IPS-NIHi11 (cell line): ENCODE measurements at regions not wholly inside any gene's neighbourhood (a gene's known extent, or its start where the extent isn't known, plus 50 kb on each side); places are given as distances from the start of the nearest gene placed in this dataset.

Experiments
- DNase-seq: peaks from one replicate; pipeline ENCODE4 v3.0.0; 2012; ENCODE audit warnings: mixed read lengths, low spot score

GRCh38 chr7:67422601-67423000, 426.0 kb downstream of the TYW1 start:
- DNase-seq = no peak

GRCh38 chr7:67423065-67423464, 426.4 kb downstream of the TYW1 start:
- no peak for DNase-seq

- no peak for DNase-seq
These were observed 430.0 kb downstream of the TYW1 start for GRCh38 chr7:67426654-67427053.

DNA sequence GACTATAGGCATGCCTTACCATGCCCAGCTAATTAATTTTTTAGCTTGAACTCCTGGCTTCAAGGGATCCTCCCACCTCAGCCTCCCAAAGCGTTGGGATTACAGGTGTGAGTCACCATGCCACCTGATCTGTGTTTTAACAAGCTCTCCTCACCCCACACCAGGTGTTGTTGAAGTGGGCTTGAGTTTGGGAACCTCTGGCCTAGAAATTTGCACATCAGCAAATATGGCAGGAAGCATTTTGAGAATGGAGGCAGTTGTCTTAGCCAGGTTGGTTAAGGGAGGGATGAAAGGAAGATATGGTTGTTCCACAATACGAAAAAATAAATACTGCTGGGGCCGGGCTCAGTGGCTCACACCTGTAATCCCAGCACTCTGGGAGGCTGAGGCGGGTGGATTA, 433.1 kb downstream of the TYW1 start:
- DNase-seq = no peak

- no peak for DNase-seq
These were observed 436.1 kb downstream of the TYW1 start for GRCh38 chr7:67432536-67433234.

DNA sequence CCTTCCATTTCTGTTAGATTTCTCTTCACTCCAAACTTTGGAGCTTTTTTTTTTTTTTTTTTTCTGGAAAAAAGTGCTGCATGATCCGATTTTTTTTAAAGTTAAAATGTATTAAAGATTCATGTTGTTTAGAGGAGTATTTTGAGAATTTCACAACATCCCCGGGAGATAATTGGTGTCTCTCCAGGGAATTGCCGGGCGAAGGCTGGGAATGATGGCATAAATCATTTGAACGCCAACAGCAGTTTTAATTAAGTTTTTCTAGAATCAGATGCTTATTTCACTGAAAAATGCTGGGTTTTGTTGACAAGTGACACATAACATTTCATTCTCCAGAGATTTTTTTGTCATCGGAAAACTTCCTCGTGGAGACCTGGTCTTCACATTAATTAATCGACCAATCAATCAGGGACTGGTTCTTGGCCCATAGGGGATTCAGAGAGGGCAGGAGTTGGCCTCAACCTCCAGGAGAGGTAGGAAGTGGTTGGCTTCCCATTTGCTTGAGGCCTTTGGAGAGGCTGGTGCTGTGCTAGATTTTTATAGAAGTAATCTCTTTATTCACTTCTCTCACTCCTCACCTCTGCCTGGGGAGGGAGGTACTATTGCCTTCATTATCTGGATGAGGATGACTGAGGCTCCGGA, 439.4 kb downstream of the TYW1 start:
- no peak for DNase-seq

- no peak for DNase-seq
These were observed 441.7 kb downstream of the TYW1 start for GRCh38 chr7:67438198-67438882.

GRCh38 chr7:67438913-67439505, 442.4 kb downstream of the TYW1 start:
- DNase-seq = no peak

DNA sequence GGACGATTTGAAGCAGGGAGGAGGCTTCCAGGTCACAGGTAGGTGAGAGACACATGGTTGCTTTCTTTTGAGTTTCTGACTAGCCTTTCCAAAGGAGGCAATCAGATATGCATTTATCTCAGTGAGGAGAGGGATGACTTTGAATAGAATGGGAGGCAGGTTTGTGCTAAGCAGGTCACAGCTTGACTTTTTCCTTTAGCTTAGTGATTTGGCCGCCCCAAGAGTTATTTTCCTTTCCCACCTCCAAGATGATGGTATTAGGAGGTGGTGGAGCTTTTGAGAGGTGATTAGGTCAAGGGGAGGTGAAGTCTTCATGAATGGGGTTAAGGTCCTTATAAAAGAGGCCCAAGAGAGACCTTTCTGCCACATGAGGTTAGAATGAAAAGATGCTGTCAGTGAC, 443.7 kb downstream of the TYW1 start:
- no peak for DNase-seq

- DNase-seq = no peak
These were observed 449.1 kb downstream of the TYW1 start for GRCh38 chr7:67445728-67446127.

GRCh38 chr7:67447297-67447696, 450.7 kb downstream of the TYW1 start:
- no peak for DNase-seq

DNA sequence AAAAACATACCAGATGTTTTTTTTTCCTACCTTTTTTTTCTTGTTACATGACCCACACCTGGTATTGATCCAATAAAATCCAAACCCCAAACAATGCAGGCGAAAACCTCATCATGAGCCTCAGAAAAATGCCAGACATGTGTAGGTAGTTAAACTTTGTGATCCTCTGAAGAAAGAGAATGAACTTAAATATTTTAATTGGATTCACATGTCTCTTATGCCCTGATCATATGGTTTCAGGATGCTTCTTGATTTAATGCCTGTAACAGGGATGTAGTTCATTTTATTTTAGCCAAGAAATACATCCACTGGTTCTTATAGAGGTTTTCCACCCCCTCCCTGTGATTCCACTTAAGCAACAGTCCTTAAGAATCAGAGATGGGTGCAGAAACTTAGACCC, 451.6 kb downstream of the TYW1 start:
- no peak for DNase-seq

DNA sequence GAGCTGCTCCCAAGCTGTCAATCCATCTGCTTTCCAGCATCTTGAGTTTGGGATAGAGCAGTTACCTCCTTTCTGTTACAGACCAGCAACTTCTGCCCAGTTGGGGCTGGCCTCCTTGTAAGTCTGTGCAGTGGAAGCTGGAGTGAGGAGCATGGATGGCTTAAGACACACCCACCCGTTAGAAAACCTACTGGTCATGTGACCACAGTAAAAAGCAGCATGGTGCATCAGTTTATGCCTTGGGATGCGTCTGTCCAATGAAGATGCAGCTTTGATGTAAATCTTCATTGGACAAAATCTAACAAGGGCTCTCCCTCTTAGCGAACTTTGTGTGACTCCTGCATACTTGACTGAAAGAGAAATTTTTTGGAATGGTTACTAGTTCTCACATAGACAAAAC, 453.5 kb downstream of the TYW1 start:
- DNase-seq = no peak

DNA sequence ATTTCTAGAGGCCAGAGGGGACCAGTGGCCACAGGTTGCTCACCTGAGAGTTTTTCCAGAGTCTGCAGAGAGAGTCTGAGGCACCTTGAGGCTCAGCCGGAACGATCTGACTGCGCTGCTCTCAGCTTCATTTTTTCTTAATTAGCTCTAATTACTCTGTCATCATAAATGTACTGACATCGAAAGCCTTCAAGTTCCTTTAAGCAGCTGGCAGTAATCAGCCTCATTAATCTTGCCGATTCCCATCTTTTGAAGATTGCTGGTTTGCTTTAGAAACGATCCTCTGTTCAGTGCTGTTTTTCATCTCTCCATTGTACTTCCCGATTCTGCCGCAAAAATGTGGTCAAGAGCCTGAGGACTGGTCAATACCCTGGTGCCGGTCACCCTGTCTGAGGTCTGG, 454.7 kb downstream of the TYW1 start:
- DNase-seq = no peak

DNA sequence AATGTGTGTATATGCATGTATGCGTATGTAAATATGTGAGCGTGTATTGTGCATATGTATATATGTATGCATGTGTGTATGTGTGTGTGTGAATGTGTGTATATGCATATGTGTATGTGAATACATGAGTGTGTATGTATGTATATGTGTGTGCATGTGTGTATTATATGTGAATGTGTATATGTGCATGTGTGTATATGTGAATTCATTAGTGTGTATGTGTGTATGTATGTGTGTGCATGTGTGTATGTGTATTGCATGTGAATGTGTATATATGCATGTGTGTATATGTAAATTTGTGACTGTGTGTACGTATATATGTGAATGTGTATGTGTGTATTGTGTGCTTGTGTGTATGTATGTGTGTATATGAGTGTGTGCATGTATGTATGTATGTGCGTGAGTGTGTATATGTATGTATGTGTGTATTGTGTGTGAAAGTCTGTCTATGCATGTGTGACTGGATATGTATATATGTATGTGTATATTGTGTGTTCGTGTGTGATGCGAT, 455.9 kb downstream of the TYW1 start:
- DNase-seq = no peak

GRCh38 chr7:67453580-67454380, 457.1 kb downstream of the TYW1 start:
- no peak for DNase-seq

GRCh38 chr7:67455508-67455907, 458.9 kb downstream of the TYW1 start:
- no peak for DNase-seq

- DNase-seq = no peak
These were observed 466.2 kb downstream of the TYW1 start for GRCh38 chr7:67462781-67463191.

GRCh38 chr7:67463316-67463715, 466.7 kb downstream of the TYW1 start:
- no peak for DNase-seq

DNA sequence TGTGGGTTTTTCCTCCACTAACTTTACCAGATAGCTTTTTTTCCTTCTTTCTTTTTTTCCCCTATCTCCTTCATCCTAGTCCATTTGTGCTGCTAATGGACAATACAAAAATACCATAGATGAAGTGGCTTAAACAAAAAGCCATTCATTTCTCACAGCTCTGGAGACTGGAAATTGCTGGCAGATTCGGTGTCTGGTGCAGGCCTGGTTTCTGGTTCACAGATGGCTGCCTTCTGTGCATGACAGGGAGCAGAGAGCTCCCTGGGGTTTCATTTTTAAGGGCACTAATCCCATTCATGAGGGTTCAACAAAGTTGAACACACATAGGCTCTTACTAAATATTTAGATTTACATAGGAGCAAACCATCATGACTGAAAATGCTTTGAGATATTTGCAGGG, 467.4 kb downstream of the TYW1 start:
- no peak for DNase-seq

DNA sequence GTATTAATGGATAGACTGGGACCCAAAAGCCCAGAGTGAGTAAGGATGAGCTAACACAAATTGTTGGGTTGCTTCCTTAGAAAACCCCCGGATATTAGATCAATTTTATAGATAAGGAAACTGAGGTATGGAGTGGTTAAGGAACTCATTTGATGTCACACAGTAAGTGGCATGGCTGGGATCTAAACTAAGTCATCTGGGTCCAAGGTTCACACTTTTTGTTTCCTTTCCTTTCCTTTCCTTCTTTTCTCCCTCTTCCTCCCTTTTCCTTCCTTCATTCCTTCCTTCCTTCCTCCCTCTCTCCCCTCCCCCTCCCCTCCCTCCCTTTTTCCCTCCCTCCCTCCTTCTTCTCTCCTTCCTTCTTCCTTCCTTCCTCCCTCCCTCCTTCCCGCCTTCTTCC, 469.5 kb downstream of the TYW1 start:
- no peak for DNase-seq

DNA sequence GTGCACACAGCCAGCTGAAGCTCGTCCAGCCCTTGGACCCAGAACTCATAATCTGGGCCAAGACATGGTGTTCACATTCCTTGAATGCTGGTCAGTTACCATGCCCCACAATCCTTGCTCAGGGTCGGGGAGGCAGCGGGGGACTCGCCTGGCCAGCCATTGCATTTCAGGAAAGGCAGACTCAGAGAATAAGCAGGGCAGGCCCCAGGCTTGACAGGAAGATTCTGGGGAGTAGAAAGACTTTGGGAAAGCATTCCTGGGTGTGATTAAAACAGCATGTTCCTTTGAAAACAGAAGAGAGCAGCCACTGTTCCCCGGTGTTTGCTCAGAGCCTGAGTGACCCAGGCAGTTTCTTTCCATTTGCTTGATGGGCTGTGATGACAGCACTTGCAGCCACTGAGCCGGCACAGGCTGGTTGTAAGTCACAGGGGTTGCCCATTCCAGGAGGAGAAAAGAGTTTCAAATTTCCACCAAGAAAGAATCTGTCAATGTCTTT, 473.7 kb downstream of the TYW1 start:
- no peak for DNase-seq
